ENCODE measurements at regions not wholly inside any gene's neighbourhood (a gene's known extent, or its start where the extent isn't known, plus 50 kb on each side); places are given as distances from the start of the nearest gene placed in this dataset.

- ATAC-seq, result no peak
- no peak for TF ChIP-seq IRF2 (CRISPR knock-in tag; IDR thresholded peaks at IDR 0.05; ENCODE audit: borderline replicate concordance, low read depth)
- TF ChIP-seq PREB (CRISPR knock-in tag; IDR thresholded peaks at IDR 0.05; ENCODE audit: borderline replicate concordance), result no peak
- no peak for TF ChIP-seq USF2 (CRISPR knock-in tag; IDR thresholded peaks at IDR 0.05)
- no peak for TF ChIP-seq SP1 (CRISPR knock-in tag; conservative IDR thresholded peaks at IDR 0.05)
- no peak for TF ChIP-seq CBFB (CRISPR knock-in tag; IDR thresholded peaks at IDR 0.05; ENCODE audit: low read depth)
- no peak for TF ChIP-seq HMGXB4 (CRISPR knock-in tag; IDR thresholded peaks at IDR 0.05)
- no peak for TF ChIP-seq TEAD1 (CRISPR knock-in tag; IDR thresholded peaks at IDR 0.05)
- POLR2A ChIA-PET, result interaction anchor here (0.5 kb wide), 1 partner anchor 153 kb away, joined by 3 read pairs; no protein-coding TSS in a partner anchor
- CTCF ChIA-PET, result no interaction called here
- DNase-seq (ENCODE audit: low spot score), result no peak
- H3K27me3 Mint-ChIP-seq (ENCODE audit: low read depth), result no peaks in the 10 kb centered on the region
- H3K9me3 Mint-ChIP-seq, result no peaks in the 10 kb centered on the region
- H3K36me3 Mint-ChIP-seq, result no peaks in the 10 kb centered on the region
- no peak overlapping the region for H3K4me3 Mint-ChIP-seq
- no peak overlapping the region for H3K27ac Mint-ChIP-seq
- no peaks in the 10 kb centered on the region; the same call in 1 of the 2 replicates for H3K4me1 Mint-ChIP-seq
Measured at GRCh38 chr12:16763901-16764300, 157.9 kb upstream of the LMO3 start.

- DNase-seq (ENCODE audit: low spot score) (no peak), ATAC-seq (no peak; the same call in 1 of the 2 replicates)
- H3K27me3 Mint-ChIP-seq (ENCODE audit: low read depth), result no peaks in the 10 kb centered on the region
- H3K4me3 Mint-ChIP-seq, result no peak overlapping the region
- H3K4me1 Mint-ChIP-seq, result no peaks in the 10 kb centered on the region
- H3K36me3 Mint-ChIP-seq, result no peaks in the 10 kb centered on the region
- H3K9me3 Mint-ChIP-seq, result no peaks in the 10 kb centered on the region
- POLR2A ChIA-PET, result interaction anchor here (1.0 kb wide), 1 partner anchor 8 kb away, joined by 3 read pairs; no protein-coding TSS in a partner anchor
- CTCF ChIA-PET, result interaction anchor here (0.6 to 1.5 kb wide), 2 partner anchors 88 to 371 kb away, joined by 3 read pairs; no protein-coding TSS in a partner anchor
- H3K27ac Mint-ChIP-seq, result no peak overlapping the region
- TF ChIP-seq GRHL2 (CRISPR knock-in tag; IDR thresholded peaks at IDR 0.05; ENCODE audit: insufficient replicate concordance, severe bottlenecking), result no peak
- no peak for TF ChIP-seq ZNF317 (CRISPR knock-in tag; IDR thresholded peaks at IDR 0.05; ENCODE audit: borderline replicate concordance, low read depth)
- TF ChIP-seq ATF6 (CRISPR knock-in tag; IDR thresholded peaks at IDR 0.05), result no peak
- no peak for TF ChIP-seq NR1H2 (CRISPR knock-in tag; IDR thresholded peaks at IDR 0.05)
- TF ChIP-seq KAT7 (CRISPR knock-in tag; IDR thresholded peaks at IDR 0.05; ENCODE audit: borderline replicate concordance), result no peak
- TF ChIP-seq MLX (CRISPR knock-in tag; IDR thresholded peaks at IDR 0.05), result no peak
- TF ChIP-seq AFF4 (CRISPR knock-in tag; IDR thresholded peaks at IDR 0.05; ENCODE audit: borderline replicate concordance), result no peak
- TF ChIP-seq ZNF281 (CRISPR knock-in tag; IDR thresholded peaks at IDR 0.05), result no peak
- no peak for TF ChIP-seq FOXJ3 (CRISPR knock-in tag; IDR thresholded peaks at IDR 0.05; ENCODE audit: borderline replicate concordance)
- TF ChIP-seq E2F5 (CRISPR knock-in tag; IDR thresholded peaks at IDR 0.05), result no peak
Measured at GRCh38 chr12:16756833-16757555, 151.0 kb upstream of the LMO3 start.
